Endothelial cell of umbilical vein (primary cell): ENCODE measurements at regions not wholly inside any gene's neighbourhood (a gene's known extent, or its start where the extent isn't known, plus 50 kb on each side); places are given as distances from the start of the nearest gene placed in this dataset.

ENCODE experiments used
- EZH2 ChIP-seq: IDR thresholded peaks from 2 replicates; pipeline ENCODE4 v1.6.1; 2012; ENCODE audit warnings: borderline replicate concordance, low read depth, mild to moderate bottlenecking, moderate library complexity, low read length, inconsistent platforms; ENCODE audit not compliant: severe bottlenecking
- FOS ChIP-seq: IDR thresholded peaks from 2 replicates; pipeline ENCODE4 v1.6.1; 2011; ENCODE audit warnings: mild to moderate bottlenecking, low read length, moderate library complexity, borderline replicate concordance; ENCODE audit not compliant: insufficient read depth
- GATA2 ChIP-seq: IDR thresholded peaks from 2 replicates; pipeline ENCODE4 v1.7.0; 2011; ENCODE audit warnings: low read depth, mild to moderate bottlenecking, moderate library complexity, mixed read lengths, low read length; ENCODE audit not compliant: insufficient read length, insufficient read depth
- POLR2A ChIP-seq: IDR thresholded peaks from 2 replicates; pipeline ENCODE4 v1.6.1; 2012; ENCODE audit warnings: low read depth, mild to moderate bottlenecking, control low read depth, low read length
- POLR2AphosphoS5 ChIP-seq: IDR thresholded peaks from 2 replicates; pipeline ENCODE4 v1.6.1; 2012; ENCODE audit warnings: low read depth, mild to moderate bottlenecking, control low read depth, low read length, moderate library complexity; ENCODE audit not compliant: insufficient read depth
- TF ChIP-seq, protein P1 (sequence below), 2 donors: IDR thresholded peaks; 1 replicate in 1 of 2; 2 replicates in 1 of 2; pipeline ENCODE4 v1.5.1; 2011; ENCODE audit warnings: low read length in 2 of 2, mild to moderate bottlenecking in 2 of 2, moderate library complexity in 2 of 2, control low read depth in 1 of 2, inconsistent platforms in 1 of 2, low read depth in 1 of 2; ENCODE audit not compliant: insufficient read depth in 1 of 2; ENCODE audit errors: extremely low read depth in 1 of 2
- TF ChIP-seq, protein P2 (sequence below): IDR thresholded peaks from 2 replicates; pipeline ENCODE4 v1.6.1; 2011; ENCODE audit not compliant: insufficient read depth, insufficient read length

DNA sequence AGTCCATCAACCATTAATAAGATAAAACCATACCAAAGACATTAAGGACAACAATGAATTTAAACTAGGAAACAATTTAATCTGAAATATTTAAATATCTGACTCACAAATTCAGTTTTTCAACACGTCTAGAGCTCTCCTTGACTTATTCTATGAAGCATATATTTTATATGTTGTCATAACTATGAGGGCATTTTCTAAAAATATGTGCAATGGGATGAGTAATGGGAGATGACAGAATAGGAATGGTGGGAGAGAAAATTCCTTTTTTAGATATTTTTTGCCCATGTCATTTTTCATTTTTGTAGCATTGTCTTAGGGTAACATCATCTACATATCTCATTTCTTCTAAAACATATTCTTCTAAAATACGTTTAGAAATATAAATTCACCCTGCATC, 79.2 kb upstream of the CDH2 start:
- TF ChIP-seq, protein P1, sequence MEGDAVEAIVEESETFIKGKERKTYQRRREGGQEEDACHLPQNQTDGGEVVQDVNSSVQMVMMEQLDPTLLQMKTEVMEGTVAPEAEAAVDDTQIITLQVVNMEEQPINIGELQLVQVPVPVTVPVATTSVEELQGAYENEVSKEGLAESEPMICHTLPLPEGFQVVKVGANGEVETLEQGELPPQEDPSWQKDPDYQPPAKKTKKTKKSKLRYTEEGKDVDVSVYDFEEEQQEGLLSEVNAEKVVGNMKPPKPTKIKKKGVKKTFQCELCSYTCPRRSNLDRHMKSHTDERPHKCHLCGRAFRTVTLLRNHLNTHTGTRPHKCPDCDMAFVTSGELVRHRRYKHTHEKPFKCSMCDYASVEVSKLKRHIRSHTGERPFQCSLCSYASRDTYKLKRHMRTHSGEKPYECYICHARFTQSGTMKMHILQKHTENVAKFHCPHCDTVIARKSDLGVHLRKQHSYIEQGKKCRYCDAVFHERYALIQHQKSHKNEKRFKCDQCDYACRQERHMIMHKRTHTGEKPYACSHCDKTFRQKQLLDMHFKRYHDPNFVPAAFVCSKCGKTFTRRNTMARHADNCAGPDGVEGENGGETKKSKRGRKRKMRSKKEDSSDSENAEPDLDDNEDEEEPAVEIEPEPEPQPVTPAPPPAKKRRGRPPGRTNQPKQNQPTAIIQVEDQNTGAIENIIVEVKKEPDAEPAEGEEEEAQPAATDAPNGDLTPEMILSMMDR (IDR thresholded peaks at IDR 0.05; ENCODE audit: extremely low read depth in 1 of 2, insufficient read depth in 1 of 2, low read depth in 1 of 2, low read length in 2 of 2) = no peak
- TF ChIP-seq POLR2AphosphoS5 (no peak), EZH2 (no peak), POLR2A (no peak), GATA2 (no peak), FOS (no peak)
- TF ChIP-seq, protein P2, sequence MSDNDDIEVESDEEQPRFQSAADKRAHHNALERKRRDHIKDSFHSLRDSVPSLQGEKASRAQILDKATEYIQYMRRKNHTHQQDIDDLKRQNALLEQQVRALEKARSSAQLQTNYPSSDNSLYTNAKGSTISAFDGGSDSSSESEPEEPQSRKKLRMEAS = no peak
